H1 (cell line): ENCODE measurements at regions not wholly inside any gene's neighbourhood (a gene's known extent, or its start where the extent isn't known, plus 50 kb on each side); places are given as distances from the start of the nearest gene placed in this dataset.

Experiments used
- CTCF ChIP-seq, 3 experiments: IDR thresholded peaks; 1 replicate in 2 of 3; 2 replicates in 1 of 3; pipeline versions ENCODE4 v1.5.1 to v1.6.1; 2011; ENCODE audit warnings: low read length in 3 of 3, mild to moderate bottlenecking in 3 of 3, inconsistent platforms in 2 of 3, low read depth in 1 of 3, moderate library complexity in 1 of 3; ENCODE audit not compliant: insufficient read depth in 1 of 3; ENCODE audit errors: control extremely low read depth in 1 of 3
- JUND ChIP-seq: IDR thresholded peaks from 2 replicates; pipeline ENCODE4 v1.6.1; 2011; ENCODE audit warnings: mild to moderate bottlenecking, improper control_type of control experiment, low read length
- POLR2A ChIP-seq, 2 experiments: IDR thresholded peaks; 1 replicate in 1 of 2; 2 replicates in 1 of 2; pipeline ENCODE4 v1.6.1; 2011; ENCODE audit warnings: low read depth in 2 of 2, low read length in 2 of 2, mild to moderate bottlenecking in 2 of 2; ENCODE audit errors: control extremely low read depth in 1 of 2

- TF ChIP-seq POLR2A (IDR thresholded peaks at IDR 0.05; ENCODE audit: control extremely low read depth in 1 of 2, low read depth in 2 of 2, low read length in 2 of 2) (no peak), CTCF (IDR thresholded peaks at IDR 0.05; ENCODE audit: control extremely low read depth in 1 of 3, insufficient read depth in 1 of 3, low read depth in 1 of 3, low read length in 3 of 3) (no peak), JUND (no peak)
These were observed 144.3 kb downstream of the VAPA start for GRCh38 chr18:10057894-10058791.
